HG03439 (cell line): ENCODE measurements at regions not wholly inside any gene's neighbourhood (a gene's known extent, or its start where the extent isn't known, plus 50 kb on each side); places are given as distances from the start of the nearest gene placed in this dataset.

Source experiments
- ATAC-seq: cut with Tn5 transposase; IDR thresholded peaks from one replicate; pipeline ENCODE4 v1.9.1; 2021; ENCODE audit warnings: mild to moderate bottlenecking, moderate library complexity; ENCODE audit not compliant: unreplicated experiment

DNA sequence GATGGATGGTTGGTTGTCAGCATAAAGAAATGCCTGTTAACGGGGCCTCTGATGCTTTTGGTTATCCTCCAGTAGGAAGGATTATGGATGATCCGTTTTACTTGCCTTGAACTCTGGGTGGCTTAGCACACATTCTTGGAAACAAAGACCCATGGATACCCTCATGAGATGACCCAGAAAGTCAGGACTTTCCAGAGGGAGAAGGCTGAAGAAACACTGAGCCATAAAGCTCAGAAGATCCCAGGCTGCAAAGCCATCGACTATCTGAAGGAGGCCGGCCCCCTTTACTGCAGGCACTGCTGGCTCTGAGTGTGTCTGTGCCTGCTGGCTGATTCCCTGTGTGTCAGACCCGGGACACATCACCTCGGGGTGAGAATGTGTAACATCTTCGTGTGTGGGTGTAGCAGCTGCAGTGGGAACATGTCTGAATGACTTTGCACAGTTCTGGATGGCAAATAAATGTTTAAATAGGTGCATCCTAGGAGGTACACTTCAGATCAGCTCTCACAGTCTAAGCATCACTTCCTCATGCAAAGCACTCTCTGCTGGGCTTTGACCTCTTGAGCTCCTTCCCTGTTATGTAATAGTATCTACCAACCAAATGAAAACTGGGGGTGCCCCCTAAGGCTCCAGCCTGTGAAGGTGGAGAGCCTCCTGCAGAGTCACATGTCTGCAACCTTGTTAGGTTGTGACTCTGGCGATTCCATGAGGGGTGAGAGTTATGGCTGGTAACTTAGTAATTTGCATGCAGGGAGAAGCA lies 1084.9 kb downstream of the TBC1D22A start:
- ATAC-seq: no peak

DNA sequence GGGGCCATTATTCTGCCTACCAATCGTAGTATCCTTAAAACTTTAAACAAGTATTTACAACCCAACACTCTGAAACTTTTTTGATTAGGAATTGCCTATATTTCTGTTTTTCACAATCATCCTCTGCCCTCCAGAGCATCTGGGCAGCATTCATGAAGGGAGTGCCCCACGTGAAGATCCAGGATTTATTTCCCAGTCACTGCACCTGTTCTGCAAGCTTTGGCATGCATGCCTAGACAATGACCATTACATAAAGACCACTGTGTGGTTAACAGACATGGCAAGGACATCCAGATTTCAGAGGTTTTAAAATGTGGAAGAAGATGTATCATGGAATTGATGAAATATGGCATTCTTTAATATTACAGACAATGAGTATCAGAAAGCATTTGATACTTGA lies 1083.8 kb downstream of the TBC1D22A start:
- ATAC-seq: no peak

- no peak for ATAC-seq
These were observed 1079.7 kb downstream of the TBC1D22A start for GRCh38 chr22:47842119-47842518.

DNA sequence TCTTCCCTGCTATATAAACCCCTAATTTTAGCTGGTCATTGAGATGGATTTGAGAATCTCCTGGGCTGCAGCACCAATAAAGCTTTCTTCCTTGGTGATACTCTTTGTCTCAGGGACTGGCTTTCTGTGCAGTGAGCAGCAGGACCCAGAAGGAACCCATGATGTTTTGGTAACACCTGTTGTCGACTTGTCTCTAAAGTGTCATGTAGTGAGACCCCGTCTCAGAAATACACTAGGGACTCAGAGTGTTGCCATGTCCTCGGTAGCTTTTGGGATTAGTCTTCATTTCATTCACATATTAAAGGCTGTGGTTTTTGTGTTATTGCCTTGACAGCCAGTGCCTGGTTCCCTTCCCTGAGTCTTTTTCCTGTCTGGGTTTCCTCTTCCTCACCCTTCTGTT lies 1078.7 kb downstream of the TBC1D22A start:
- ATAC-seq: no peak

DNA sequence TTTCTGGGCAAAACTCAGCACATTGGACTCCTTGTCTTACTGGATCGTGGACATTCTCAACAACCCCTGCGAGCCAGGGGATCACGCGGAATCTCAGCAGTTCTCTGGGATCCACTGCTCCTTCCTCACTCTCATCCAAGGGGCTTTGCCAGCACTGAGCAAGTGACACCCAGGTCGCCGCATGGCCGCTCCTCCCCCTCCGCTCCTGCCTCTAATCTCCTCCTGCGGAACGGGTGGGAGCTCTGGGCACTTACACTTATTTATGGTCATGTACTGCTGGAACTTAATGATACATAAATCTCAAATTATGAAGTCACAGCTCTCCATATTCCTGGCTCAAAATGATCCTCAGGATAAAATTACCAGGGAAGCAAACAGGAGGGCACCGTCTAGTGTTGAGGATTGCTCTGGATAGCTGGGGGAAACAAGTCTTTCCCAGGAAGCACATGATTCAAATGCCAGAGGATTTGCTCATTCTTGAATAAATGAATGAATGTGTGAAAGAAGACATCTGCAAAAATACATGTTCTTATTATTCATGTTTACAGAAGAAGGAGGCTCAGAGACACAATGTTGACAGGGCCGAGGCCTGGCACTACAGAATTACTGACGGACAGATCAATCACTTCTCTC lies 1077.3 kb downstream of the TBC1D22A start:
- no peak for ATAC-seq

DNA sequence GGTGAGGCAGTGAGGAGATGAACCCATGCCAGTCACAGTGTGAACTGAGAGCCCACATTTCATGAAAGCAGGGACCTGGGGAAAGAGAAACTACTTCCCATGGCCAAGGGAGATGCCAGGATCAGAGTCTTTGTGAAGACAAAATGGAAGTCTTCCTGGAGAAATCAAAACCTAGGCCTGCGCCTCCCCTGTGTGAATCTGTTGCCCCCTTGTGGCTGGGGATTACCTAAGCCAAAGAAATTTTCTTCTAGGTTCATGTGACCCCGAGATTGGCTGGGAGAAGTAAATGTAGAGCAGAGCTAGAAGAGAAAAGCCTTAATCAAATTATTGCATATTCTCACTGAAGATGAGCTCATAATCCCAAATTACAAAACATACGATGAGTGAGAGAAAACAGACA lies 1075.3 kb downstream of the TBC1D22A start:
- ATAC-seq: no peak

DNA sequence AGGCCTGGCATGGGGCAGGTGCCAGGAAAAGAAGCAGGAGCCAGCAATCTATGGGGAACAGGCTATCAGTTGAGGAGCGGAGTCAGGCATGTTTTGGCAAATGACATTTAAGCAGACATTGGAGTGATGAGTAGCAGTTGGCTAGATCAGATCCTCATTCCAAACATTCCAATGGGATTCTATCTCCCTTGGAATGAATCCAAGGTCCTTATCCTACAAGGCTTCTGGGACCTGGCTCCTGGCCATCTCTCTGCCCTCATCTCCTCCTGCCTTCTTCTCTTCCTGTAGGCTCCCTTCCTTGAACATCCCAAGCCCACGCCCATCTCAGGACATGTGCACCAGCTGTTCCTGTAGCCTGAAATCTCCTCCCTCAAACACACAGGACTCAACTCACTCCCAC lies 1074.5 kb downstream of the TBC1D22A start:
- ATAC-seq: no peak

GRCh38 chr22:47835726-47836125 lies 1073.3 kb downstream of the TBC1D22A start:
- no peak for ATAC-seq

- ATAC-seq: no peak
These were observed 1063.6 kb downstream of the TBC1D22A start for GRCh38 chr22:47826016-47826415.

GRCh38 chr22:47822422-47822821 lies 1060.0 kb downstream of the TBC1D22A start:
- ATAC-seq: no peak

- no peak for ATAC-seq
These were observed 1056.0 kb downstream of the TBC1D22A start for GRCh38 chr22:47818496-47818895.

DNA sequence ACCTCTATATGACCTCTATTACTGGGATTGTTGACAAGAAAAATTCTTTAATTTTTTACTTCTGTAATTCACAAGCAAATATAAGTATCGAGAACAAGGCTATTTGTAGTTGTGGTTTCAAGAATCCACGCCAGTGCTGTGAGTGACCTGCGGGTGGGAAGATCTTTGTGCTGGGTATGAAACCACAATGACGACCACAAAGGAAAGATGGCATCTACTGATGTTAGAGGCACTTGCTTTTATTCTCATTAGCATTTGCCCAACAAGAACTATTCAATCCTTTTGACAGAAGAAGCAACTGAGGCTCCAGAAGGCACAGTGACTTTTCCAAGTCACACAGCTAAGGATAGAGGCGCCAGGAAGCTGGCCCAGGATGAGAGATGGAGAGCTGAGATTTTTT lies 1054.9 kb downstream of the TBC1D22A start:
- ATAC-seq: no peak

DNA sequence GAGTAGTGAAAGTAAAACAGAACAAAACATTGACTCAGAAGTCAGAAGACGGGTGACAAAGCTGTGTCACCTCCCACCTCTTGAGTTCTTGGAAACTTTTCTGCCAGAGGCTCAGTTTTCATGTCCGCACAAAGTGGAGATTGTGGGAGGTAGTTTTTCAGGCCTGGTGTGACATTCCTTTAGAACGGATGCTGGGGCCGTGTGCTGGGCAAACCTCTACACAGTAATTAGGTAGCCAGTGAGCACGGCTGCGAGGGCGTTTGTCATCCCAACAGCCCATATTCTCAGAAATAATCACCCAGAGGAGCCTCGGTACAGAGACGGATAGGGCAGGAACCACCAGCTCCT lies 1054.4 kb downstream of the TBC1D22A start:
- ATAC-seq: no peak

DNA sequence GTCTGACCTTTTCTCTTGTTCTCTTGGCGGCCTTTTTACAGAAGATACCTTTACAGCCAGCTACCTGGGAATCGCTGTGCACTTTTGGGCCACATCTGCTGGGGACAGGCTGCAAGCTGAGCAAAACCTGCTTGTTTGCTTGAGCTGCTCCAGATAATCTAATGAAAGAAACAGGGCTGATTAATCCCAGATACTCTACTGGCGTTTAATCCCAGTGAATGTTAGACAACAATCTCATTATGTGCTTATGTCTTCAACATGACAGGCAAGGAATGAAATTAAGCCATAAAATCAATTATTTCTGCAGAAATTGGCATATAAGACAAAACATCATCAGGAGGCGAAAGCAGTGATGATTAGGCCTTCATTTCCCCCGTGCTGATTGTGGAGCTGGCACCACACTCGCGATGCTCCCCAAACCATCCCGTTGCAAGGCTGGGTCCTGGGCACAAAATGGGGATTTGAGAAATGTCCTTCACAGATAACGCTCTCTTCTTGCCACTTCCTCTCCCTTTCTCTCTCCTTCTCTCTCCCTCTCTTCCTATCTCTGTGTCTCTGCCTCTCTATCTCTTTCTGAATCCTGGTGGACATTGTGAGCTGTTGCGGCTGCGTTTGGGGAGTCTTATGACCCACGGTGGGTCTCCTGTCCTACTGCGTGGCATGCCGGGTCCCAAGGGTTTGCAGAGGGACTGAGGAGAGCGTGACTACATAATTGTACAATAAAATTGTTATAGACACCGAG lies 1053.8 kb downstream of the TBC1D22A start:
- no peak for ATAC-seq

DNA sequence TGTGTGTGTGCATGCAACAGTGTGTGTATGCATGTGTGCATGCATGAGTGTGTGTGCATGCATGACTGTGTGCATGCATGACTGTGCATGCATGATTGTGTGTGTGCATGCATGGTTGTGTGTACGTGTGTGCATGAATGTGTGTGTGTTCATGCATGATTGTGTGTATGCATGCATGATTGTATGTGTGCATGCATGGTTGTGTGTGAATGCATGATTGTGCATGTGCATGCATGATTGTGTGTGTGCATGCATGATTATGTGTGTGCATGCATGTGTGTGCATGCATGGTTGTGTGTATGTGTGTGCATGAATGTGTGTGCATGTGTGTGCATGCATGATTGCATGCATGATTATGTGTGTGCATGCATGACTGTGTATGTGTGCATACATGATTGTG lies 1052.0 kb downstream of the TBC1D22A start:
- no peak for ATAC-seq

- ATAC-seq: no peak
These were observed 1051.2 kb downstream of the TBC1D22A start for GRCh38 chr22:47813661-47814060.

DNA sequence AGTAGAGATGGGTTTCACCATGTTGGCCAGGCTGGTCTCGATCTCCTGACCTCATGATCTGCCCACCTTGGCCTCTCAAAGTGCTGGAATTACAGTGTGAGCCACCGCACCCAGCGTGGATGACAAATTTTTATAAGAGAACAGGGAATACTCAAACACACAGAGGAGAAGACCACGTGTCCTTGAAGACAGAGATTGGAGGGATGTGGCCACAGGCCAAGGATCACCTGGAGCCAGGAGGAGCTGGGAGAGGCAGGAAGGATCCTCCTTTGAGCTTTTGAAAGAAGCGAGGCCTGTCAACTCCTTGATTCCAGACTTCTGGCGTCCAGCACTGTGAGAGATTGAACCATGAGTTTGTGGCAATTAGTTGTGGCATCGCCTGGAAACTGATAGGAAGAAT lies 1049.5 kb downstream of the TBC1D22A start:
- no peak for ATAC-seq

DNA sequence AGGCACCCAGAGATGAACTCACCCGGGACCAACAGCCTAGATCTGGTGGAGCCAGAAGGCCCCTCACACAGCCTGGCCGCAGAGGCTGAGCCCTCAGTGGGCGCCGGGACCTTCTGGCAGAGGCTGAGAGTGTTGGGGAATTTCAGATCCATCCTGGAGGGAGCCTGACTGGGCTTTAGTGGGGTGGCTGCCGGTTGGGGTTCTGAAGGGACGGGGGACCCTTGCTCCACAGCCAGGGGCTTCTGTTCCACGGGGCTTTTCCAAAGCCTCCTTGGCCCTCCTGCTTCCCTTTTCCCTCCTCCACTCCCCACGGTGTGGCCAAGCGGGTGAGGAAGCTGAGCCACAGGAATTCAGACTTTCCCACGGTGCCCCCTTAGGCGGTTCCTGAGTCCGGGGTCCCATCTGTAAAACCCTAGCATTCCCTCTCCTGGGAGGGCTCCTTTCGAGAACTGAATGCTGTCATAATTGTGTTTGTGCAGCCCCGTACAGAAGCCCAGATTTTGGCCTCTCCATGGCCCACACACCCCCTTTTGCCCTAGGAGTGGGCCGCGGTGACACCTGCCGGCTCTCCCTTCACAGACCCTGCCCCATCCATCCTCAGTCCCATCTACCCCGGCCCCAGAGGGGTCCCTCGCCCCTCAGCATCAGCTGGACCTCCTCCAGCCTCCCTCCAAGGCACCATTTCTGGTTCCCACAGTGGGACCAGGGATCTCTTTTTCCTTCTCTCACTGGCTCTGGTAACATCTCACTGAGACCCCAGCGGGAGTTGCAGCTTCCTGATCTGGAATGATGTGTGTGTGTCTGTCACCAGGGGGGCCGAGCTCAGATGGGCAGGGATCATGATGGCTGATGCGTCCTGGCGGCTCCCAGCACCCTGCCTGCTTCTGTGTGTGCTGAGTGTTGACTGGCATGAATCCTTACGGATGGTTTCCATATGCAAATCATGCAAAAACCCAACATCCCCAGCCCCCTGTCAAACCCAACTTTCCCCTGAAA lies 1048.4 kb downstream of the TBC1D22A start:
- ATAC-seq: no peak

- ATAC-seq: no peak
These were observed 1046.6 kb downstream of the TBC1D22A start for GRCh38 chr22:47808886-47809620.

DNA sequence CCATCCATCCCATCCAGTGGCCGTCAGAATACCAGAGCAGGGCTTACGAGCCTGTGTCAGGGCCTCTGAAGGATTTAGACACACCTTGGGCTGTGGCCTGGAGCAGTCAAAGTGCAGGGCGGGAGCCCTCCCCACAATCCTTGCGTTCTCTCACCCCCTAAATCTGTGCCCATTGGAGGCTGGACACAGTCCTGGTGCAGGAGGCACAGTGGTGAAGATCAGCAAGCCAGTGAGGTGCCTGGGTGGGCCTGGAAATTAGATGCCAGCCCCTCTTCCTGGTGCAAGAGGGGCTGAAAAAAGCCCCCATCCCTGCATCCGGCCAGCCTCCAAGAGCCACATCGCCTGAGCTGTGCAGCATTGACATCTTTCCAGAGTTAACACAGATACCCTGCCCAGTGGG lies 1045.8 kb downstream of the TBC1D22A start:
- ATAC-seq: no peak
